ENCODE measurements at regions not wholly inside any gene's neighbourhood (a gene's known extent, or its start where the extent isn't known, plus 50 kb on each side); places are given as distances from the start of the nearest gene placed in this dataset.

DNA sequence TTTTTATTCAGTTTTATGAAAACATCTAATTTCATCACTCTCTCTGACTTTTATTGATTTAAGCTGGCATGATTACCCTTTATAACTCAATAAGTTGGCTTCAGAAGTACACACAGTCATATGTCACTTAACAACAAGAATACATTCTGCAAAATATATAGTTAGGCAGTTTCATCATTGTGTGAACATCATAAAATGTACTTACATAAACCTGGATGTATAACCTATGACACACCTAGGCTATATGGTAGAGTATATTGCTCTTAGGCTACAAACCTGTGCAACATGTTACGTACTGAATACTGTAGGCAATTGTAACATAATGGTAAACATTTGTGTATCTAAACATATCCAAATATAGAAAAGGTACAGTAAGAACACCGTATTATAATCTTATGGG, 362.2 kb upstream of the BTBD3 start:
- ChIA-PET POLR2A (no interaction called here), CTCF (no interaction called here)

DNA sequence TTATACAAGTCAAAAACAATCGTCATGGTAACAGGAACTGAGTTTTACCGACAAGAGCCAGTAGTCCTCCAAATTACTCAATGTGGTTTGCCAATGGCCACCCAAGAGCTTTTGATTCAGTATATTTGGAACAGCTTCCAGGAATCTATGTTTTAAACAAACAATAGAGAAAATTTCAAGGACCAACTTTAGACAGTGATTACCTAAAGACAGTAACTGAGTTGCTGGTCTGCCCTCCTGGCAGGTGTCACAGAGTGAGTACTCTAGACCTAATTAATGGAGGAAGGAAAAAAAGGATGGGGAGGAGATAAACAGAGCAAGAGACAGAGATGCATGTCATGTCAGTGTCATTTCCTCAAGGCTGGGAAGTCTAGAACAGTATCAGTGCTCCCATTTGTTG, 361.3 kb upstream of the BTBD3 start:
- ChIA-PET CTCF (no interaction called here), POLR2A (no interaction called here)

DNA sequence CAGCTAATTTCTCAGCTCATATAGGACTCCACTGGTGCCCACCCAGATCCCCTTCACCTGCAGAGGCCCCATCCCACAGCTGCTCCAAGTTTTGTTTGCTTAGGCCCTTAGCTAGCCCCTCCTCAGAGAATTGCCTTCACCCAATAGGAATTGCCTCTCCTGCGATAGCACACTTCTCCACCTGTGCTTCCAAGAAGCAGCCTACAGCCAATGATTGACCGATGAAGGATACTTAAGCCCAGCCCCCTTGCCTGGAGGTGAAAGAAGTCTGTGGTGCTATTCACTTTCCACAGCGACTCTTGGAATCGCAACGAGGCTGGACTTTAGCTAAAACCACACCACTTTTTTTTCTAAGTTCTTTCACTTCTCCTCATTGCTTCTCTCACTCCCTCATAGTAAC, 353.2 kb upstream of the BTBD3 start:
- ChIA-PET CTCF (no interaction called here), POLR2A (no interaction called here)

DNA sequence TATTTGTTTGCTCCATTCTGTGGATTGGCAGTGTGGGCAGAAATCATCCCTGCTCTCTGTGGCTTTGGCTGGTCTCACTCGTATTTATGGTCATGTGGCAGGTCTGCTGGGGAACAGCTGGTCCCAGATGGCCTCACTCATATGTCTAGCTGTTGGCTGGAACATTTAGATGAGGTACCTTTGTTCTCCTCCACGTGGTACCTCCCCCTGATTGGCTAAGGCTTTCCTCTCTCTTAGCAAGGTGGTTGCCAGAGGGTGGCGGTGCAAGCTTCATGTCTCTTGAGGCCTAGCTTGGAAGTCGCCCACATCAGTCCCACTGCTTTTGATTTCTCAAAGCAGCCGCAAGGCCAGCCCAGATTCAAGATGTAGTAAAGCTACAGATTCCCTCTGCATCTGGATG, 348.5 kb upstream of the BTBD3 start:
- ChIA-PET POLR2A (no interaction called here), CTCF (no interaction called here)

DNA sequence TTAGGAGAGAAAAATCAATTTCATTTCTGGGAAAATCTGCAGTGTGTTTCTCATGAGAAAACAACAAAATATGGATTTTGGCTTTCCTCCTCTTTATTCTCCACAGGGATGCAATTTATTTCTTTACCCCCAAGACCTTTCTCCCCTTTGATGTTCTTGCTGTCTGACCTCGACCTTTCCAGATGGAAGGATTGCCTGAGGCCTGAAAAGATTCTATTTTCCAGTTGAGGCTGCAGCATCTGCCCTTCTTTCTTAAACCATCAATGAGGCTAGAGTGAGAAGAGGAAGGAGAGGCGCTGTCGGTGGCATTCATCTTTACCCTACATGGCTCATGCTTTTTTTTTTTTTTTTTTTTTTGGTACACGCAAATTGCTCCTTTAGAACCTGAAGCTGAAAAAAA, 344.2 kb upstream of the BTBD3 start:
- ChIA-PET CTCF (interaction anchor here (0.6 kb wide), 1 partner anchor 154 kb away, joined by 5 read pairs; no protein-coding TSS in a partner anchor), POLR2A (no interaction called here)

DNA sequence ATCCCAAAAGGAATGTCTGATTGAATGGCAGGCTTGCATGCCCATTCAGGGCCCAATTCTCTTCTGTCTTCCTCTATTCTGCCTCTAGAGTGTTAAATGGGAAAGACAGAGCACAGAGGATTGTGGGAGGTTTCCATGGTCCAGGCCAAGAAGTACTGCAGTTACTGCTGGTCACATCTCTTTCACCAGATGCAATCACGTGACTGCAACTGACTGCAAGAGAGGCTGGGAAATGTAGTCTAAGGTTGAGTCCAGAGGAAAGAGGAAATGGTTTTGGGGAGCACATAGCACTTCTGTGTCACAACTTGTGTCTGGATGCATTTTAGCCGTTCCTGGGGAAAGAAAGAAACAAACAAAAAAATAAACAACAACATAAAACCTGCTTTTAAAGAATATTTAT, 336.4 kb upstream of the BTBD3 start:
- POLR2A ChIA-PET: no interaction called here
- CTCF ChIA-PET: no interaction called here

DNA sequence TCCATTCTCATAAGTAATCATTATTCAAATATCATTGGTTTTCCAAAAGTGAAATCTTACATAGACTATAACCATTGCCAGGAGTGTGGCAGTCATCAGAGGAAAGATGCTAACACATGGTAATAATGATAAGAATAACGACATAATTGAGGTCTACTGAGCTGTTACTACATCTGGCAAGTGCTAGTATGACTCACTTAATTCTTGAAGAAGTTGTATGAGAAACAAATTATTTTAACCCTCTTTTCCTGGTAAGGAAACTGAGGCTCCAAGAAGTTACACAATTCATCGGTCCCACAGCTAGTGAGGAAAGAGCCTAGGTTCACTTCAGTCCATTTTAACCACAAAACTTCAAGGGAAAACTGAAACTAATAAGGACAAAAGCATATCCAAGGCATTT, 335.6 kb upstream of the BTBD3 start:
- CTCF ChIA-PET: no interaction called here

DNA sequence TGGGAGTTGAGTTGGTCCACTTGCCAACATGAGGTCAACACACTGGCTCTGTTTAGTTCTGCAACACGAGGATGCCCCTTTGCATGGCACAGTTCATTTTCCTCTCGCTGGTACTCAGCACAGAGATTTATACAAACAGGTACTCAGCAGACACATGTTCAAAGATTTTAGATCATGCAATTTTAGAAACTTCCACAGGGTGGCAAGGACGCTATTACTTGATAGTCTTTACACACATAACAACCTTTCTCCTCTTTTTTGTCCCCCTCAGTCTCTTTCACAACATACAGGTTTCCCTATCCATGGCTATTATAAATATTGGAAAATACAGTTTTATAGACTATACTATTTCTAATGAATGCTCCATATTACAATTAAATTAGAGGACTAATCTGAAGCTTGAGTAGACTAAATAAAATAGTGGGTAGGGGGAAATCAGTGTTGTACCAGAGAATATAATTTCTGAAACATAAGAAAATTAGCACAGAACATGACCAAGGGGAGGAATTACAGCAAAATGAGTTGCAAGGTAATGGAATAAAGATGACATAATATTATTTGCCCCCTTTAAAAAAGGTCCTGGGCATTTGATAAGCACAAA, 331.8 kb upstream of the BTBD3 start:
- ChIA-PET CTCF (no interaction called here), POLR2A (no interaction called here)

More for the DNA sequence above, 335.6 kb upstream of the BTBD3 start:
- POLR2A ChIA-PET: no interaction called here

DNA sequence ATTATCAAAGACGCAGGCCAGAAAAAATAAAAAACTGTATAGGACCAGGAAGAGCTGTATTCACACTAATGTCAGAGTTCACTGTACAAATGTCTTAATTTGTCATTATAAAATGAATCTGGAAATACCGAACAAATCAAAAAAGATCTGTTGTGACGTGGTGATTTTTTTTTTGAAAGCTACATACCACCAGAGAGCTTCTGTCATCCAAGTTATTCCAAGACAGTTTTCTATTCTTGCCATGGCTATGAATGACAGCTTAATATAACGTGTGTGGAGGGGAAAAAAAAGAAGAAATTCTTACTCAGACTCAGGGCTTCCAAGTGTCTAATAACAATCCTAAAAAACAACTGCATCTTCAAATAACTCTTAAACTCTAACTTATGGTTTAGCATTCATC, 328.8 kb upstream of the BTBD3 start:
- POLR2A ChIA-PET: no interaction called here
- CTCF ChIA-PET: no interaction called here

DNA sequence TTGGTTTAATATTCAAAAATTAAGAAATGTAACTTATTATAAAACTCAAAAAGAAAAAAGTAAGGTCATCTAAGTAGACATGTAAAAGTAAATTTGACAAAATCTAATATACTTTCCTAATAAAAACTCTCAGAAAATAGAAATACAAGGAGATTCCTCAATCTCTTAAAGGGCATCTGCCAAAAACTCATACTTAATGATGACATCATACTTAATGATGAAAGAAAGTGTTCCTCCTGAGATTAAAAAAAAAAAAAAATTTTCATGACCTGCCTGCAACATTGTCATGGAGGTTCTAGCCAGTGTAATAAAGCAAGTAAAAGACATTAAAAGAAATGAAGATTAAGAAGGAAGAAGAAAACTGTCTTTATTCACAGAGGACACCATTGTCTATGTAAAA, 325.7 kb upstream of the BTBD3 start:
- ChIA-PET CTCF (no interaction called here), POLR2A (no interaction called here)

DNA sequence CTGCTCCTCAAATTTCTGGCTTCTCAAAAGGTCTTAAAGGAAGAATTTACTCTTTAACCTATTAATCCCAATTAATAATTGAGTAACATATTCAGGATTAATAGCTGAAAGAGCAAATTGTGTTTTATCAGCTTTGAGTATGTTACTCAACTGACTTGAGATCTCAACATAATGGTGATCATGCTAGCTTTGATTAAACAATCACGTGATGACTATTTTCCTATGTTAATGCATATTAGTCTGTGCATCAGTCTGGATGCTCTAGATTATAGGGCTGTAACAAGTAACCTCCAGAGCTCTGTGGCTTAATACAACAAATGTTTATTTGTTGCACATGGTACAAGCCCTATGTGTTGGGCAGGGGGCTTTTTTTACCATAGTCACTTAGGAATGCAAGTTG, 313.4 kb upstream of the BTBD3 start:
- POLR2A ChIA-PET: no interaction called here

DNA sequence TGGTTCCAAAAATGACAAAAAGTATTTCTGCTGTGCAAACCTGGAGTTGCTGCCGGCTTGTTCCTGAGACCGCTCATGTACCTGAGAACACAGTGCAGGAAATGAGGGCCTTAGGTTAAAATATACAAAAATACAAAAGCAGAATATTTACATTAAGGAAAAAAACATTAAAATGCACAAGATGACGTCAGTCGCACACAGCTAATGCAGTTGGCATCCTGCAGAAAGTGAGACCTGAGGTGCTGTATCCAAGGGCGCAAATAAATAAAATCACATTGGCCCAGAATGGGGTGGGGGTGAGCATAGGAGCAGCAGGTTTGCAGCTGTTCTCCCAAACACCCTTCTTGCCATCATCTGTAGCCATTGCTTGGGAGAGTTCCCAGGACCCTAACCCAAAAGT, 310.6 kb upstream of the BTBD3 start:
- ChIA-PET CTCF (no interaction called here), POLR2A (no interaction called here)

More for the DNA sequence above, 313.4 kb upstream of the BTBD3 start:
- CTCF ChIA-PET: no interaction called here

DNA sequence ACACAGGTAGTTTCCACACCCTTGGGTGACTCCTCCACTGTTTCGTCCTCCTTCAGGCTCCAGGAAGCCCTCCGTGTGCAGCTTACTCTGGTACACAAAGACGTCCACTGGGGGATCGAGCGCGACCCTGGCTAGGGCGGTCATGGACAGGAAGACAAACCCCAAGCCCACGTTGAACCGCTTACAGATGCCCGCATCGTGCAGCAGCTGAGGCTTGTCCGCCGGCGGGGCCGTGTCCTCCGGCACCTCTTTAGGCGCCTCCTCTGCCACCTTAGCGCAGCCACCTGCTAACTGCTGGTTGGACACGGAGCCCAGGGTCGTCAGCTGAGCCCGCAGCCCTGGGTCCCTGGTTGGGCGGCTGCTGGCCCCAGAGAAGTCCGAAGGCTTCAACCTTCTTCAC, 309.0 kb upstream of the BTBD3 start:
- POLR2A ChIA-PET: no interaction called here
- CTCF ChIA-PET: no interaction called here

DNA sequence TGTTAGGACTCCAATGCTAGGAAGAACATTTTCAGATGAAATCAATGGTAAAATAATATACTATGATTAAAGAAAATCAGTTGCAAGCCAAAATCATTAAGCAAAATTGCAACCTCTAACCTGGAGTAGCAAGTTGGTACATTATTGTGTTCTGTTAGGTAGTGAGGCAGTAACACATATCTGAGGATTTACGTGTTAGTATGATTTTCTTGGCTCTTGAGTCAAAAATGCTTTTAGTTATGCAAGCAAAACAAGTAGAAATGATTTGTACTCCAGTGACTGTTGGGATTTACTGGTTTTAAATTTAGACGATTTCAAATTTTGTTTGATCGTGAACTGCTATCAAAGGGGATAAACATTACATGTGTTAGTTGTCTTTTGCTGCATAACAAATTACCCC, 293.0 kb upstream of the BTBD3 start:
- CTCF ChIA-PET: no interaction called here
- POLR2A ChIA-PET: no interaction called here

DNA sequence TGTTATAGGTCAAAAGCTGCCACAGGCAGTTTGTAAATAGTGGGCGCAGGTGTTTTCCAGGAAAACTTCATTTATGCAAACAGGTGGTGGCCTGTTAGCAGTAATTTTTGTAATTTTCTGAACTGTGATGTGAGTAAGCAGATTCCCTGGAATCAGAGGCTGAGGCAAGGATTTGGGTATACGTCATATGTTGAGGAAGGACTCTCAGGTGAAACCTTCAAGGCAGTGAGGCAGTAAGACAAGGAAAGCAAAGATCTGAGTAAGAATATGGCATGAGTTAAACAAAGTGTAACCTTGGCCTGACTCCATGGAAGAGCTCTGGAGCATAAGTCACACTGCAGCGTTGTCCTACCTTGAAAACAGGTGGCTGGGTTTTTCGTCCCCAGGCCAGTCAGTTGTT, 291.1 kb upstream of the BTBD3 start:
- ChIA-PET POLR2A (no interaction called here), CTCF (no interaction called here)

DNA sequence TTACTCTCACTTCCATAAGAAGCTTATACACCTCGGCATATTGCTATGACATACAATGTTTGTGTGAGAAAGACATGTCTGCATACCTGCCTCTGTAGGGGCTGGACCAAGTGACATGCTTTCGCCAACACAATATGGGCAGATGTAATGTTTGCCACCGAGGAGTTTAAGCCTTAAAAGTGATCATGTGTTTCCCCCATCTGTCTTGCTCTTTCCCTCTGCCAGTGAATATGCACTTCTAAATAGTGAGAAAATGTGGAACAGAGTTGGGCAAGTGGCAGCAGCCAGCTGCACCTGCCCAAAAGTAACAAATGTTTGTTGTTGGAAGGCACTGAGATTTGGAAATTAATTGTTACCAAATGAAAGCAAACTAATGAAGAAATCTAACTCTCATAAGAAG, 274.8 kb upstream of the BTBD3 start:
- CTCF ChIA-PET: no interaction called here
- POLR2A ChIA-PET: no interaction called here

DNA sequence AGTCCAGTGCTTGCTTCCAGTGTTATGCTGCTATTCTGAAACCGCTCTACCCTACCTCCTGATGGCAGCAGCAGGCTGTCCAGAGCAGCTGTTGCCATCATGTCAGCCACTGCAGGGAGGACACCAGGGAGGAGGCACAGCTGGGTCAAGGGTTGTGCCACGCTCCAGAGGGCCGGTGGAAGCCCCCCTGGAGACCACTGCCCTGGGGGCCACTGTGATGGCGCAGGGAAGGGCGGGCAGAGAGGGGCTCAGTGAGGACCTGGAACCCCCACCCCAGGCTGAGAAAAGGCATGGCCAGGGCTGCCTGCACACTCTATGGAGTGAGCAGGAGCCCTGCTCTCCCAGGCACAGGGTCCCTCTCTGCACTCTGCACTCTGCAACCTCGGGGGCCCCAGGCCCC, 271.3 kb upstream of the BTBD3 start:
- ChIA-PET POLR2A (no interaction called here), CTCF (no interaction called here)

DNA sequence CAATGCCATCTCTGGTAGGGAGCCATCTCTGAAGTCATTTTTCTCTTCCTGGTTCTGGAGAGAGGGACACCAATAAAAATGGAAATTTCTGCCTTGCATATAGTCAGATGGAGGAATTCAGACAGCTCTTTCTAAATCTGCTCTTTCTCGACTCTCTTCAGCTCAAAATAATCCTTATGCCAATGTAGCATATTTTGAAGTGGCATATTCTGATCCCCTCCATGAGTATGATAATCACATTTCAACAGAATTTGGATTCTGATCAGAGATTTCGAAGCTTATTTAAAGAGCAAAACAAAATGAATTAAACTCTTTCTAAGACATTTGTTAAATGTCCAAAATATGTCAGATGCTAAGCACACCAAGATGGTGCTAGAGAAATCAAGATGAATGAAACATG, 267.1 kb upstream of the BTBD3 start:
- CTCF ChIA-PET: no interaction called here
- POLR2A ChIA-PET: no interaction called here

DNA sequence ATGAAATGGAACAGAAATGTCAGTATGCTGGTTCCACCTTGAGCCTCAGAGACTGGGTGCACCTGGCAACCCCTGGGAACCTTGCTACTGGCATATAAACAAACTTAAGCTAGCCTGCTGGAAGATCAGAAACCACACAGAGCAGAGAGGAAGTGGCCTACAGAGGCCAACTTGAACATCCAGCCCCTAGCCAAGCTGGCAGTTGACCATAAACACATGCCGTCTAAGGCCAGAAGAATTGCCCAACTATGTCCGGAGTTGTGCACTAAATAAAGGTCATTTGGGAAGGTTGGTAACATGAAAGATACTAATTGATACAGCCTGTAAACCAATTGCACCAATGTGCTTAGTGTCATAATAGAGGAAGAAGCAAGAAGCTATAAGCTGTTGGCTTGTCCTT, 266.6 kb upstream of the BTBD3 start:
- POLR2A ChIA-PET: no interaction called here
- CTCF ChIA-PET: no interaction called here

DNA sequence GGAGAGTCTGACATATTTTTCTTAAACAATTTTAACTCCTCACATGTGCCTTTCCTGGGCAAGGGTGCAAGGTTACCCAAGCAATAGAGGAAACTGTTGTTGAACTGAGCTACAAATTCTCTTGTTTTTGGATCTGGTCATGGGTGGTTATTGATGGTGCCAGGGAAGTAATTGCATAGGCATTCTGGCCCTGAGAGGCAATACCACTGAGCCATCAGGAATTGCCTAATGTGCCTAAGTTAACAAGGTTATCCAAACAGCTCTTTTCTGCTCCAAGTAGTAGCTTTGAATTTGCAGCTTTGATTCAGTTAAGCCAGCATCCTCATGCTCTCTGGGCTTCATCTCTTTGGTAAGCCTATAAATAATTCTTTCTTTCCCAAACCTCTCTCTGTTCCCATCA, 266.0 kb upstream of the BTBD3 start:
- ChIA-PET CTCF (no interaction called here), POLR2A (no interaction called here)

DNA sequence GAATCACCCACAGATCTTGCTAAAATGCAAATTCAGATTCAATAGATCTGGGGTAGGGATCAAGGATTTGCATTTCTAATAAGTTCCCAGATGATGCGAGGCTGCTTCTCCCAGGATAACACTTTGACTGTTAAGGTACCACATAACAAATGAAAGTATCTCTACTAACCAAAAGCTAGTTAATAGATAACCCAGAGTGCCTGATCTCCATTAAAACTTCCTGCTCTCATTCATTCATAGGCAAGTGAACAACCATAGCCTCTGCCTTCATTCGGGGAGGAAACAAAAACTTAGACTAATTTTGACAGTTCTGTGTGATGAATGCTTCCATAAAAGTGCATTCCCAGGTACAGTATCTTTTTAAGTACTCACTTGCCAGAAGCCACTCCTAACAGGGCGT, 265.6 kb upstream of the BTBD3 start:
- ChIA-PET POLR2A (no interaction called here), CTCF (no interaction called here)

DNA sequence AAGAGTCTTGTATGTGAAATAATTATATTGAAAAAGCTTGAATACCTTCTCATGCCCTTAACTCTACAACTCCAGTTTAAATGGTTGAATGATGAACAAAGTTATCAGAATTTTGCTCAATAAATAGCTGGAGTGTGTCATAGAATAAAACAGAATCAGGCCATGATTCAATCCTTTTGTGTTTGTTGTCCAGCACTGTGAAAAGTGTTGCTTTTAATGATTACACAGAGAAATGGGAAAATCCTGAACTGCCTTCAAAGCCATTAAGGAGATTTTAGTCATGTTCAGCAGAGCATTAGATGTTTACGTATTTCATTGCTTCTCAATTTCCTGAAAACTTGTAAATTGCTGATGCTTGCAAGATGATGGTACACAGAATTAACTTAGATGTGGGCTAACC, 262.9 kb upstream of the BTBD3 start:
- CTCF ChIA-PET: no interaction called here
- POLR2A ChIA-PET: no interaction called here

DNA sequence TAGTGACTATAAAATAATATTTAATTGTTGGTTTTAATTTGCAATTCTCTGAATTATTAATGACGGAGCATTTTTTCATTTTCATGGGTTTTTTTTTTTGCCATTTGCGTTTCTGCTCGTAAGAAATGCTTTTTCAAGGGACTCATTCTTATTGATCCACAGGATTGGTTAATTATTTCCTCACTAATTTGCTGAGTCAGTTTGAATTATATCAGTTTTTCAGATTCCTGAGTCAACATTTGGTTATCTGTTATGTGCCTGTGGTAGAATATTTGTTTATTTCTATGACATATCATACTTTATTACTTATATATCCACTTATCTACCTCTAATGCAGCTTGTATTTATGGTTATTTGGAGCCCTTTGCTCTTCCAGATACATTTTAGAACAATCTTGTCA, 257.0 kb upstream of the BTBD3 start:
- POLR2A ChIA-PET: no interaction called here
- CTCF ChIA-PET: no interaction called here

Measured in activated CD8-positive, alpha-beta memory T cell treated with anti-CD3 and anti-CD28 coated beads for 36 hours (primary cell).